NCI-H1417 (cell line): ENCODE measurements at regions not wholly inside any gene's neighbourhood (a gene's known extent, or its start where the extent isn't known, plus 50 kb on each side); places are given as distances from the start of the nearest gene placed in this dataset.
"Not testable (repeated sequence)": the region's sequence is repeated elsewhere in the genome, so short reads cannot be mapped to it uniquely, and the experiment has no call there.

Experiments
- DNase-seq, 3 experiments: peaks; one replicate each; lab custom pipeline; 2025; lab: John Stamatoyannopoulos, UW

- peak in 1 of 3 experiments; percentile 33 for DNase-seq
These were observed 78.1 kb upstream of the YWHAQ start for GRCh38 chr2:9708683-9709538.

GRCh38 chr2:9709539-9710285, 78.9 kb upstream of the YWHAQ start:
- DNase-seq = no peak

GRCh38 chr2:9710311-9710710, 79.5 kb upstream of the YWHAQ start:
- DNase-seq = no peak

GRCh38 chr2:9712263-9712662, 81.5 kb upstream of the YWHAQ start:
- peak in 1 of 3 experiments; percentile 51 for DNase-seq

- DNase-seq = peak in 1 of 3 experiments; percentile 62
These were observed 83.9 kb upstream of the YWHAQ start for GRCh38 chr2:9714630-9715214.

GRCh38 chr2:9715238-9715637, 84.4 kb upstream of the YWHAQ start:
- DNase-seq = no peak

- no peak for DNase-seq
These were observed 87.2 kb upstream of the YWHAQ start for GRCh38 chr2:9717886-9718451.

GRCh38 chr2:9720352-9721093, 89.7 kb upstream of the YWHAQ start:
- DNase-seq = peak; percentile 72 to 92 (median 86)

- no peak for DNase-seq
These were observed 90.5 kb upstream of the YWHAQ start for GRCh38 chr2:9721344-9721743.

GRCh38 chr2:9722451-9722850, 91.7 kb upstream of the YWHAQ start:
- DNase-seq = no peak

- no peak for DNase-seq
These were observed 93.8 kb upstream of the YWHAQ start for GRCh38 chr2:9724565-9724964.

- no peak for DNase-seq
These were observed 94.3 kb upstream of the YWHAQ start for GRCh38 chr2:9725106-9725505.

- DNase-seq = not testable (repeated sequence)
These were observed 95.2 kb upstream of the YWHAQ start for GRCh38 chr2:9726016-9726415.

GRCh38 chr2:9730523-9730922, 99.7 kb upstream of the YWHAQ start:
- not testable (repeated sequence) for DNase-seq

GRCh38 chr2:9732824-9733223, 102.0 kb upstream of the YWHAQ start:
- no peak for DNase-seq

GRCh38 chr2:9734308-9734707, 103.5 kb upstream of the YWHAQ start:
- no peak for DNase-seq

- DNase-seq = no peak
These were observed 104.5 kb upstream of the YWHAQ start for GRCh38 chr2:9735335-9735734.

GRCh38 chr2:9736021-9736420, 105.2 kb upstream of the YWHAQ start:
- no peak for DNase-seq

GRCh38 chr2:9737053-9737875, 106.0 kb upstream of the TAF1B start:
- no peak for DNase-seq

- no peak for DNase-seq
These were observed 105.2 kb upstream of the TAF1B start for GRCh38 chr2:9738062-9738461.
